Gastrocnemius medialis (tissue), 4 donors: ENCODE measurements at regions not wholly inside any gene's neighbourhood (a gene's known extent, or its start where the extent isn't known, plus 50 kb on each side); places are given as distances from the start of the nearest gene placed in this dataset.

Source experiments
- ATAC-seq, 2 donors: fragments of 150-250 bp; one replicate each; pipeline ENCODE4 v1.9.1; 2016
- DNase-seq, 2 donors: peaks; one replicate each; pipeline ENCODE4 v3.0.0-alpha.2; 2019
- H3K27ac ChIP-seq, 4 donors: fragments of 200-600 bp; sonication (generic); 1 replicate in 1 of 4; 2 replicates in 3 of 4; pipeline ENCODE4 v1.5.1; 2016 to 2018; ENCODE audit warnings: mild to moderate bottlenecking in 2 of 4, moderate library complexity in 1 of 4
- H3K27me3 ChIP-seq, 3 donors: fragments of 200-600 bp; sonication (generic) in 2 of 3; 1 replicate in 1 of 3; 2 replicates in 2 of 3; pipeline versions ENCODE4 v1.5.1 to v1.6.0; 2016 to 2019; ENCODE audit warnings: mild to moderate bottlenecking in 1 of 3, moderate library complexity in 1 of 3
- H3K36me3 ChIP-seq, 2 donors: fragments of 200-600 bp; sonication (generic) in 1 of 2; one replicate each; pipeline ENCODE4 v1.5.1; 2017 to 2018
- H3K4me1 ChIP-seq, 2 donors: fragments of 200-600 bp; sonication (generic) in 1 of 2; one replicate each; pipeline ENCODE4 v1.5.1; 2016 to 2017; ENCODE audit warnings: mild to moderate bottlenecking in 2 of 2
- H3K4me3 ChIP-seq, 4 donors: fragments of 200-600 bp; sonication (generic) in 3 of 4; 1 replicate in 1 of 4; 2 replicates in 3 of 4; pipeline ENCODE4 v1.5.1; 2016 to 2019; ENCODE audit warnings: mild to moderate bottlenecking in 2 of 4
- H3K9me3 ChIP-seq, 3 donors: fragments of 200-600 bp; sonication (generic) in 2 of 3; 1 replicate in 1 of 3; 2 replicates in 2 of 3; pipeline ENCODE4 v1.5.1; 2016 to 2019
- POLR2A ChIP-seq, 2 donors: fragments of 450-650 bp; IDR thresholded peaks; one replicate each; pipeline ENCODE4 v1.6.1; 2017; ENCODE audit warnings: antibody characterized with exemption in 2 of 2, mild to moderate bottlenecking in 2 of 2, moderate library complexity in 2 of 2
- in situ Hi-C, 4 donors: fragments of 200-750 bp; cut with MboI; loops; one replicate each; pipeline versions ENCODE4 v1.15.0 to v1.8.0; 2017; ENCODE audit warnings: low sequenced_read_pairs in 4 of 4
- intact Hi-C: fragments of 100-400 bp; cut with DNase I; formaldehyde crosslinking; loops from one replicate; pipeline ENCODE4 v1.15.1; 2023; ENCODE audit warnings: low total_unique reads
- TF ChIP-seq, protein P1 (sequence below), 5 experiments: fragments of 450-650 bp in 3 of 5; fragments of 200-600 bp in 2 of 5; sonication (generic) in 2 of 5; IDR thresholded peaks in 4 of 5; conservative IDR thresholded peaks in 1 of 5; 1 replicate in 4 of 5; 2 replicates in 1 of 5; pipeline ENCODE4 v1.5.1; 2016 to 2019; ENCODE audit warnings: antibody characterized with exemption in 5 of 5, mild to moderate bottlenecking in 3 of 5, moderate library complexity in 3 of 5

DNA sequence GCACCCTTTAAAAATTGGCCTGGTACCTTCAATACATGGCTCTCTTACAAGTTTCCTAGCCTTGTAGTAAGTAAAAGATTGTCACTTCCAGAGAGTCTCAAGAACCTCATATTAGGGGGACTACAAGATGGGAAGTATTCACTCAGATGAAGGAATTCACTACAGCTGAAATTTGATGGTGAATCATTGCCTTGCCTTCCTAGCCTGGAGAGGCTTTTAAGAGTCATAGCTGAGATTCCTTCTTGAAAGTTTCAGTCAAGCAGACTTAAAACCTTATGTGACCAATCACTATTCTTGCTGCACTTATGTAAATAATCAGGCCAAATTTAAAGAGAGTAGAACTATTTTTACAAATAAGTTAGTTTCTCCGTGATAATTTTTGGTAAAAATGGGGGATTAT, 451.6 kb downstream of the TRHDE start:
- ATAC-seq (no peak), DNase-seq (no peak)
- Histone ChIP-seq H3K27me3 (no peaks in the 10 kb centered on the region), H3K4me3 (no peak overlapping the region), H3K9me3 (no peaks in the 10 kb centered on the region), H3K4me1 (no peaks in the 10 kb centered on the region), H3K36me3 (no peaks in the 10 kb centered on the region), H3K27ac (no peak overlapping the region)
- in situ Hi-C loops: no loop called here
- TF ChIP-seq POLR2A (IDR thresholded peaks at IDR 0.05): no peak
- TF ChIP-seq, protein P1, sequence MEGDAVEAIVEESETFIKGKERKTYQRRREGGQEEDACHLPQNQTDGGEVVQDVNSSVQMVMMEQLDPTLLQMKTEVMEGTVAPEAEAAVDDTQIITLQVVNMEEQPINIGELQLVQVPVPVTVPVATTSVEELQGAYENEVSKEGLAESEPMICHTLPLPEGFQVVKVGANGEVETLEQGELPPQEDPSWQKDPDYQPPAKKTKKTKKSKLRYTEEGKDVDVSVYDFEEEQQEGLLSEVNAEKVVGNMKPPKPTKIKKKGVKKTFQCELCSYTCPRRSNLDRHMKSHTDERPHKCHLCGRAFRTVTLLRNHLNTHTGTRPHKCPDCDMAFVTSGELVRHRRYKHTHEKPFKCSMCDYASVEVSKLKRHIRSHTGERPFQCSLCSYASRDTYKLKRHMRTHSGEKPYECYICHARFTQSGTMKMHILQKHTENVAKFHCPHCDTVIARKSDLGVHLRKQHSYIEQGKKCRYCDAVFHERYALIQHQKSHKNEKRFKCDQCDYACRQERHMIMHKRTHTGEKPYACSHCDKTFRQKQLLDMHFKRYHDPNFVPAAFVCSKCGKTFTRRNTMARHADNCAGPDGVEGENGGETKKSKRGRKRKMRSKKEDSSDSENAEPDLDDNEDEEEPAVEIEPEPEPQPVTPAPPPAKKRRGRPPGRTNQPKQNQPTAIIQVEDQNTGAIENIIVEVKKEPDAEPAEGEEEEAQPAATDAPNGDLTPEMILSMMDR (IDR thresholded peaks at IDR 0.05 in 4 of 5, conservative IDR thresholded peaks at IDR 0.05 in 1 of 5): no peak
- intact Hi-C loops: no loop called here

DNA sequence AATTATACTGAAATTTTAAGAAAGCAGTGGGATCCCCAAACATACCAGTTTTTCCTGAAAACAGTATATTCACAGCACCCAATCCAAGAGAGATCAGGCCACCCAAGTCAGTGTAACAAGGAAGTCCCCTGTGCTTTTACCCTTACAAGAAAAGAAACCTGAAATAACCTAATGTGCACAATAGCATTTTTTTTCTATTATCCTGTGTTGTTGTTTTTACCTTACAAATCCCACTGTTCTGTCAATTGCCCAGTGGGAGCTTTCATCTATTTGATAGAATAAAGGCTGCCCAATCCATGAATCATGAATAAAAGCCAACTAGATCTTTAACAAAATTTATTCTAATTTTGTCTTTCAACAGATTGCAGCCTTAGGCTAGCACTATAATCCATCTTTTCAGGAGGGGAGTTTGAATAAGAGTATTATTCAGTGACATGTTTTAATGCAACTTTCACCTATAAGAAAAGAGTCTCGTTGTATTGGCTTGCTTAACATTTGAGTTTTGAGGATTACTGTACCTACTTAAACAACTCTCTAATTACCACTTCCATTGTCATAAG, 457.4 kb downstream of the TRHDE start:
- Histone ChIP-seq H3K4me3 (no peak overlapping the region), H3K27me3 (no peaks in the 10 kb centered on the region), H3K9me3 (no peaks in the 10 kb centered on the region), H3K4me1 (no peaks in the 10 kb centered on the region), H3K36me3 (no peaks in the 10 kb centered on the region), H3K27ac (no peak overlapping the region)
- DNase-seq (no peak), ATAC-seq (no peak)
- in situ Hi-C loops (no loop called here), intact Hi-C loops (no loop called here)
- TF ChIP-seq POLR2A (IDR thresholded peaks at IDR 0.05): no peak
- TF ChIP-seq, protein P1 (IDR thresholded peaks at IDR 0.05 in 4 of 5, conservative IDR thresholded peaks at IDR 0.05 in 1 of 5): no peak

DNA sequence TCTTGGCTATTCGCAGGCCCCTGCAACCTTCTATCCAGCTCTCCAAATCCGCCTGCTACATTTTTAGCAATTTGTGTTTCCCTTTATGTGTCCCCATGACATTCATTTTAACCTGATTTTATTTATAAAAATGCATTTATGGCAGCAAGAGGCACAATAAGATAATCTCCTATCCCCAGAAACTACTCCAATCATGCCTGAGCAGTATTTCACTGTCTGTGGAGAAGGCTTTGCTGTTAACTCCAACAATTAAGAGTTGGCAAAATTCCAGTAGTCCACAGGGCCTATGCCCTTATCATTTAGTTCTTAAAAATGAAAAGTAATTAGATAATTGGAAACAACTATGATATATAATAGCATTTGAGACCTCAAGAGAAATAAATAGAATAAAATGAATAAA, 462.4 kb downstream of the TRHDE start:
- intact Hi-C loops (no loop called here), in situ Hi-C loops (no loop called here)
- Histone ChIP-seq H3K4me1 (no peaks in the 10 kb centered on the region), H3K27me3 (no peaks in the 10 kb centered on the region), H3K36me3 (no peaks in the 10 kb centered on the region), H3K27ac (no peak overlapping the region), H3K4me3 (no peak overlapping the region), H3K9me3 (no peaks in the 10 kb centered on the region)
- TF ChIP-seq, protein P1 (IDR thresholded peaks at IDR 0.05 in 4 of 5, conservative IDR thresholded peaks at IDR 0.05 in 1 of 5): no peak
- no peak for TF ChIP-seq POLR2A (IDR thresholded peaks at IDR 0.05)
- DNase-seq: no peak
- ATAC-seq: no peak

DNA sequence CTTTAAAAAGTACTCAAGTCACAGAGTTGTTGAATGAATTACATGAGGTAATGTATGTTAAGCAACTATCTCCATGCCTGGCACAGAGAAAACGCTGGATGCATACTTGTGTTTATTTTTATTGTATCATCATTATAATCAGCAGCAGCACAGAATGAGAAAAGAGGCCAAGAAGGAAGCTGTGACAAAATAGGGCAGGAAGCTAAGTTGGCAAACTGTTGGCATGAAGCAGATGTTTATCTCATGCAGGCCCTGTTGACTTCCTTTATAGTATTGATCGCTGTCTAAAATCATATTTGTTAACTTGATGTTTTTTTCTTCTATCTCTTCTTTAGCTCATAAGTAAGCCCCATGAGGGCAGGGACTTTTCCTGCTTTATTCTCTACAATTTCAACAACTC, 466.6 kb downstream of the TRHDE start:
- no peaks in the 10 kb centered on the region for H3K27me3 ChIP-seq
- H3K27ac ChIP-seq: no peak overlapping the region
- intact Hi-C loops: no loop called here
- no peaks in the 10 kb centered on the region for H3K36me3 ChIP-seq
- in situ Hi-C loops: no loop called here
- no peak for DNase-seq
- H3K4me3 ChIP-seq: no peak overlapping the region
- no peaks in the 10 kb centered on the region for H3K9me3 ChIP-seq
- no peak for TF ChIP-seq POLR2A (IDR thresholded peaks at IDR 0.05)
- TF ChIP-seq, protein P1 (IDR thresholded peaks at IDR 0.05 in 4 of 5, conservative IDR thresholded peaks at IDR 0.05 in 1 of 5): no peak
- no peaks in the 10 kb centered on the region for H3K4me1 ChIP-seq
- peak in 1 of 2 donors; percentile 18 for ATAC-seq

DNA sequence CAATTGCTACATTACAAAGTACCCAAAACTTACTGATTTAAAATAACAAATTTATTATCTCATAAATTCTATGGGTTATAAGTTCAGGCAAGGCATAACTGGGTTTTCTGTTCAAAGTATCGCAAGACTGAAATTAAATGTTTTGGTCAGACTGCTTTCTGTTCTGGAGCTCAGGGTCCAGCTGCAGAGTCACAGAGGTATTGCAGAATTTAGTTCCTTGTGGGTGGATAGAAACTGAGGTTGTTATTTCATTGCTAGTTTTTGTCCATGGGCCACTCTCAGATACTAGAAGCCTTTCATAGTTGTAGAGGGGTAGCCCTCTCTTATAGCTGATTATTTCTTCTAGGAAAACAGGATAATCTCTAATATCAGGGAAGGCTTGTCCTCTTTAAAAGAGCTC, 467.9 kb downstream of the TRHDE start:
- in situ Hi-C loops (no loop called here), intact Hi-C loops (no loop called here)

More for the DNA sequence above, 467.9 kb downstream of the TRHDE start:
- no peak for ATAC-seq
- Histone ChIP-seq H3K4me3 (no peak overlapping the region), H3K9me3 (no peaks in the 10 kb centered on the region), H3K27ac (no peak overlapping the region), H3K36me3 (no peaks in the 10 kb centered on the region), H3K4me1 (no peaks in the 10 kb centered on the region), H3K27me3 (no peaks in the 10 kb centered on the region)
- DNase-seq: no peak
- TF ChIP-seq POLR2A (IDR thresholded peaks at IDR 0.05): no peak
- TF ChIP-seq, protein P1 (IDR thresholded peaks at IDR 0.05 in 4 of 5, conservative IDR thresholded peaks at IDR 0.05 in 1 of 5): no peak
